H1 (cell line): ENCODE measurements at regions not wholly inside any gene's neighbourhood (a gene's known extent, or its start where the extent isn't known, plus 50 kb on each side); places are given as distances from the start of the nearest gene placed in this dataset.

Experiments used
- CTCF ChIA-PET: fragments of 300-600 bp; sonication (Branson Sonifier 250); formaldehyde crosslinking; loops from one replicate; lab custom pipeline; 2021; ENCODE audit not compliant: partially characterized antibody; lab: Charles Lee
- POLR2A ChIA-PET: fragments of 300-600 bp; sonication (Branson Sonifier 250); formaldehyde crosslinking; loops from one replicate; lab custom pipeline; 2021; ENCODE audit warnings: inconsistent platforms; ENCODE audit not compliant: partially characterized antibody; lab: Charles Lee
- DNase-seq, 2 experiments: peaks; one replicate each; pipeline versions ENCODE4 v3.0.0 to v3.0.0-alpha.2; 2010 to 2022; ENCODE audit warnings: low spot score in 2 of 2, low read depth in 1 of 2, mixed read lengths in 1 of 2
- FAIRE-seq: peaks from 2 replicates; lab custom pipeline; 2011; peaks lifted over from hg19 to GRCh38; lab: Jason Lieb, UNC
- H2AFZ ChIP-seq: 2 replicates; pipeline ENCODE4 v1.8.1; 2012; ENCODE audit warnings: low read length, inconsistent platforms
- H2AK5ac ChIP-seq: 2 replicates; pipeline ENCODE4 v1.6.1; 2013; ENCODE audit warnings: low read depth, low read length
- H2BK120ac ChIP-seq: replicated peaks from 2 replicates; pipeline ENCODE3; 2013; ENCODE audit warnings: low read depth, low read length, inconsistent platforms
- H2BK12ac ChIP-seq: 2 replicates; pipeline ENCODE4 v1.6.1; 2013; ENCODE audit warnings: low read depth, low read length
- H2BK15ac ChIP-seq: 2 replicates; pipeline ENCODE4 v1.6.1; 2013; ENCODE audit warnings: low read length
- H2BK20ac ChIP-seq: 2 replicates; pipeline ENCODE4 v1.6.1; 2013; ENCODE audit warnings: low read length
- H2BK5ac ChIP-seq: 2 replicates; pipeline ENCODE4 v1.6.1; 2013; ENCODE audit warnings: low read depth, low read length
- H3K14ac ChIP-seq: 2 replicates; pipeline ENCODE4 v1.6.1; 2013; ENCODE audit warnings: inconsistent platforms; ENCODE audit not compliant: insufficient read length
- H3K18ac ChIP-seq: 2 replicates; pipeline ENCODE4 v1.6.1; 2013; ENCODE audit warnings: low read length; ENCODE audit errors: extremely low read depth
- H3K23ac ChIP-seq: 2 replicates; pipeline ENCODE4 v1.6.1; 2013; ENCODE audit warnings: inconsistent platforms; ENCODE audit not compliant: insufficient read length
- H3K23me2 ChIP-seq: 2 replicates; pipeline ENCODE4 v1.6.1; 2013; ENCODE audit warnings: low read depth, low read length
- H3K27ac ChIP-seq: 2 replicates; pipeline ENCODE4 v1.6.1; 2011; ENCODE audit warnings: low read depth, low read length, inconsistent platforms
- H3K27me3 ChIP-seq, 4 experiments: replicated peaks in 1 of 4; 1 replicate in 1 of 4; 2 replicates in 3 of 4; pipeline versions ENCODE4 v1.6.1 to v1.8.1; 2011 to 2013; ENCODE audit warnings: low read length in 3 of 4, mild to moderate bottlenecking in 3 of 4, inconsistent platforms in 2 of 4, mixed read lengths in 2 of 4, moderate library complexity in 1 of 4; ENCODE audit not compliant: control insufficient read depth in 3 of 4, insufficient read depth in 3 of 4; ENCODE audit errors: extremely low read depth in 1 of 4
- H3K36me3 ChIP-seq, 4 experiments: 2 replicates each; pipeline versions ENCODE4 v1.6.1 to v1.8.1; 2011 to 2013; ENCODE audit warnings: mild to moderate bottlenecking in 4 of 4, low read length in 3 of 4, moderate library complexity in 2 of 4, control low read depth in 1 of 4, inconsistent platforms in 1 of 4; ENCODE audit not compliant: insufficient read depth in 4 of 4, control insufficient read depth in 2 of 4
- H3K4ac ChIP-seq: replicated peaks from 2 replicates; pipeline ENCODE3; 2013; ENCODE audit warnings: low read length, low read depth, mixed read lengths, inconsistent platforms; ENCODE audit not compliant: insufficient read length
- H3K4me1 ChIP-seq, 4 experiments: replicated peaks in 1 of 4; 1 replicate in 1 of 4; 2 replicates in 3 of 4; pipeline versions ENCODE4 v1.6.1 to v1.8.1; 2011 to 2013; ENCODE audit warnings: low read length in 3 of 4, inconsistent platforms in 2 of 4, mixed read lengths in 1 of 4; ENCODE audit not compliant: insufficient read depth in 4 of 4, control insufficient read depth in 3 of 4
- H3K4me2 ChIP-seq, 2 experiments: 2 replicates each; pipeline versions ENCODE4 v1.6.1 to v1.8.1; 2011 to 2013; ENCODE audit warnings: low read depth in 2 of 2, low read length in 2 of 2, control low read depth in 1 of 2, inconsistent platforms in 1 of 2, mild to moderate bottlenecking in 1 of 2; ENCODE audit not compliant: insufficient read depth in 1 of 2
- H3K4me3 ChIP-seq, 4 experiments: fragments of 200-600, 300-600 bp in 1 of 4; sonication (generic), shearing (Covaris generic), sonication (Bioruptor Twin) in 1 of 4; 2 replicates each; pipeline versions ENCODE4 v1.5.1 to v1.8.1; 2011 to 2016; ENCODE audit warnings: low read length in 4 of 4, low read depth in 3 of 4, control low read depth in 2 of 4, inconsistent platforms in 2 of 4, mild to moderate bottlenecking in 2 of 4, mixed read lengths in 1 of 4, moderate library complexity in 1 of 4; ENCODE audit not compliant: insufficient read depth in 2 of 4; ENCODE audit errors: extremely low read depth in 1 of 4
- H3K56ac ChIP-seq: replicated peaks from 2 replicates; pipeline ENCODE3; 2013; ENCODE audit warnings: low read depth, mild to moderate bottlenecking, mixed read lengths, low read length, inconsistent platforms; ENCODE audit not compliant: insufficient read length
- H3K79me1 ChIP-seq: 2 replicates; pipeline ENCODE4 v1.6.1; 2013; ENCODE audit warnings: low read depth, low read length, control low read depth
- H3K79me2 ChIP-seq, 2 experiments: 2 replicates each; pipeline versions ENCODE4 v1.6.1 to v1.8.1; 2012 to 2013; ENCODE audit warnings: low read length in 2 of 2, mild to moderate bottlenecking in 2 of 2, inconsistent platforms in 1 of 2; ENCODE audit not compliant: insufficient read depth in 2 of 2, control insufficient read depth in 1 of 2
- H3K9ac ChIP-seq, 4 experiments: replicated peaks in 1 of 4; 1 replicate in 1 of 4; 2 replicates in 3 of 4; pipeline versions ENCODE4 v1.6.1 to v1.8.1; 2011 to 2013; ENCODE audit warnings: low read depth in 3 of 4, low read length in 3 of 4, control low read depth in 2 of 4, mild to moderate bottlenecking in 2 of 4, moderate library complexity in 2 of 4, inconsistent platforms in 1 of 4; ENCODE audit errors: extremely low read depth in 1 of 4
- H3K9me3 ChIP-seq, 2 experiments: 2 replicates each; pipeline versions ENCODE4 v1.6.1 to v1.8.1; 2012 to 2013; ENCODE audit warnings: mild to moderate bottlenecking in 2 of 2, moderate library complexity in 2 of 2, control low read depth in 1 of 2, inconsistent platforms in 1 of 2, low read depth in 1 of 2, low read length in 1 of 2, mixed read lengths in 1 of 2; ENCODE audit not compliant: insufficient read depth in 2 of 2
- H4K20me1 ChIP-seq, 2 experiments: replicated peaks in 1 of 2; 2 replicates each; pipeline versions ENCODE3 to v1.8.1; 2011 to 2013; ENCODE audit warnings: inconsistent platforms in 2 of 2, low read length in 2 of 2, mild to moderate bottlenecking in 1 of 2; ENCODE audit not compliant: insufficient read depth in 2 of 2, control insufficient read depth in 1 of 2
- H4K5ac ChIP-seq: 2 replicates; pipeline ENCODE4 v1.6.1; 2013; ENCODE audit warnings: low read length, low read depth, mixed read lengths, inconsistent platforms; ENCODE audit not compliant: insufficient read length
- H4K8ac ChIP-seq: 2 replicates; pipeline ENCODE4 v1.8.0; 2013; ENCODE audit warnings: mild to moderate bottlenecking, moderate library complexity, low read length, inconsistent platforms; ENCODE audit not compliant: insufficient read depth; ENCODE audit errors: extremely low read depth
- H4K91ac ChIP-seq: replicated peaks from 2 replicates; pipeline ENCODE3; 2013; ENCODE audit warnings: low read length, mixed read lengths, inconsistent platforms; ENCODE audit not compliant: insufficient read length
- BACH1 ChIP-seq: IDR thresholded peaks from 2 replicates; pipeline ENCODE4 v1.6.1; 2012; ENCODE audit warnings: low read length, improper control_type of control experiment
- CEBPB ChIP-seq: IDR thresholded peaks from 2 replicates; pipeline ENCODE4 v1.6.1; 2012; ENCODE audit warnings: low read depth, low read length
- HDAC2 ChIP-seq, 2 experiments: fragments of 300-600 bp in 1 of 2; sonication (generic) in 1 of 2; IDR thresholded peaks; 2 replicates each; pipeline ENCODE4 v1.6.1; 2011 to 2012; ENCODE audit warnings: low read depth in 2 of 2, low read length in 2 of 2, mild to moderate bottlenecking in 2 of 2, moderate library complexity in 2 of 2, borderline replicate concordance in 1 of 2, inconsistent platforms in 1 of 2
- POLR2AphosphoS5 ChIP-seq: IDR thresholded peaks from 2 replicates; pipeline ENCODE4 v1.6.1; 2011; ENCODE audit warnings: low read depth, low read length
- RBBP5 ChIP-seq: IDR thresholded peaks from 2 replicates; pipeline ENCODE4 v1.7.1; 2012; ENCODE audit warnings: low read depth, mild to moderate bottlenecking, inconsistent platforms, low read length, moderate library complexity, borderline replicate concordance
- RXRA ChIP-seq: IDR thresholded peaks from 2 replicates; pipeline ENCODE4 v1.6.1; 2011; ENCODE audit warnings: low read depth, mild to moderate bottlenecking, low read length, moderate library complexity; ENCODE audit not compliant: insufficient read depth
- SP2 ChIP-seq: IDR thresholded peaks from 2 replicates; pipeline ENCODE4 v1.6.1; 2012; ENCODE audit warnings: mild to moderate bottlenecking, low read length, inconsistent platforms
- WGBS, 2 experiments: shearing (Covaris generic) in 1 of 2; methylation state at CpG; one replicate each; pipeline versions ENCODE4 v1.1.6 to v1.1.7; 2013 to 2015; ENCODE audit warnings: low lambda C conversion rate in 2 of 2, mixed read lengths in 2 of 2, inconsistent platforms in 1 of 2, low coverage in 1 of 2, missing lambda C conversion rate in 1 of 2; ENCODE audit not compliant: insufficient replicate concordance in 2 of 2, insufficient coverage in 1 of 2, insufficient read length in 1 of 2; ENCODE audit errors: extremely low coverage in 1 of 2, missing lambda C conversion rate in 1 of 2; 5-methylcytosine and 5-hydroxymethylcytosine counted together
- TF ChIP-seq, protein P1 (sequence below): IDR thresholded peaks from 2 replicates; pipeline ENCODE4 v1.6.1; 2012; ENCODE audit warnings: low read length, inconsistent platforms
- TF ChIP-seq, protein P2 (sequence below), 3 experiments: IDR thresholded peaks; 1 replicate in 2 of 3; 2 replicates in 1 of 3; pipeline versions ENCODE4 v1.5.1 to v1.6.1; 2011; ENCODE audit warnings: low read length in 3 of 3, mild to moderate bottlenecking in 3 of 3, inconsistent platforms in 2 of 3, low read depth in 1 of 3, moderate library complexity in 1 of 3; ENCODE audit not compliant: insufficient read depth in 1 of 3; ENCODE audit errors: control extremely low read depth in 1 of 3
- TF ChIP-seq, protein P3 (sequence below): IDR thresholded peaks from 2 replicates; pipeline ENCODE4 v1.6.1; 2012; ENCODE audit warnings: inconsistent platforms

DNA sequence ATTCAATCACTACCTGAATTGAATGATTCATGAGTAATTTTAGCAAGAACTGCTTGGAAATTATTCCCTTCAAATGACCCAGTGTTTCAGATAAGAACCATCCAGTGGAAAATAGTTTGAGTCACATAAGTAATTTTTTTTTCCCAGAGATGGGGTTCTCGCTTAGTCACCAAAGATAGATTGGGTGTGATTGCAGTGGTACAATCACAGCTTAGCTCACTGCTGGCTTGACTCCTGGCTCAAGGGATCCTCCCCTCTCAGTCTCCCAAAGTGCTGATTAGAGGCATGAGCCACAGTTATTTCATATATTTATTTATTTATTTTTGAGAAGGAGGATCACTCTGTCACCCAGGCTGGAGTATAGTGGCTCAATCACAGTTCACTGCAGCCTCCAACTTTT, 574.5 kb upstream of the ARRDC3 start:
- Histone ChIP-seq H2BK20ac (no peak overlapping the region), H2BK120ac (no peak overlapping the region), H3K18ac (no peak overlapping the region), H3K27ac (no peak overlapping the region), H4K8ac (no peak overlapping the region), H4K20me1 (no peaks in the 10 kb centered on the region), H3K23ac (no peak overlapping the region), H3K4me3 (no peak overlapping the region), H2AFZ (no peak overlapping the region), H4K91ac (no peak overlapping the region), H4K5ac (no peak overlapping the region), H2BK5ac (no peak overlapping the region), H3K14ac (no peak overlapping the region), H3K56ac (no peak overlapping the region), H2BK15ac (no peak overlapping the region), H3K9ac (no peak overlapping the region), H3K23me2 (no peaks in the 10 kb centered on the region; the same call in 1 of the 2 replicates), H3K4me2 (no peak overlapping the region), H3K4ac (no peak overlapping the region), H3K79me1 (no peaks in the 10 kb centered on the region), H3K4me1 (no peaks in the 10 kb centered on the region), H2BK12ac (no peak overlapping the region), H2AK5ac (no peak overlapping the region), H3K36me3 (no peaks in the 10 kb centered on the region), H3K79me2 (no peaks in the 10 kb centered on the region), H3K9me3 (no peaks in the 10 kb centered on the region), H3K27me3 (no peaks in the 10 kb centered on the region)
- WGBS, 2 experiments, result 86% methylated on average over 1 of the region's 1 CpG; no CpG with 5 or more reads in 1 of the 2 experiments
- ChIA-PET CTCF (interaction anchor here (0.6 to 1.2 kb wide), 2 partner anchors 22 to 315 kb away, joined by 4 read pairs; no protein-coding TSS in a partner anchor), POLR2A (no interaction called here)
- no peak for DNase-seq
- FAIRE-seq, result no peak
- TF ChIP-seq RBBP5 (no peak), CEBPB (no peak), POLR2AphosphoS5 (no peak), HDAC2 (IDR thresholded peaks at IDR 0.05; ENCODE audit: borderline replicate concordance in 1 of 2, low read depth in 2 of 2, low read length in 2 of 2) (no peak), BACH1 (no peak), SP2 (no peak), RXRA (no peak)
- TF ChIP-seq, protein P1, sequence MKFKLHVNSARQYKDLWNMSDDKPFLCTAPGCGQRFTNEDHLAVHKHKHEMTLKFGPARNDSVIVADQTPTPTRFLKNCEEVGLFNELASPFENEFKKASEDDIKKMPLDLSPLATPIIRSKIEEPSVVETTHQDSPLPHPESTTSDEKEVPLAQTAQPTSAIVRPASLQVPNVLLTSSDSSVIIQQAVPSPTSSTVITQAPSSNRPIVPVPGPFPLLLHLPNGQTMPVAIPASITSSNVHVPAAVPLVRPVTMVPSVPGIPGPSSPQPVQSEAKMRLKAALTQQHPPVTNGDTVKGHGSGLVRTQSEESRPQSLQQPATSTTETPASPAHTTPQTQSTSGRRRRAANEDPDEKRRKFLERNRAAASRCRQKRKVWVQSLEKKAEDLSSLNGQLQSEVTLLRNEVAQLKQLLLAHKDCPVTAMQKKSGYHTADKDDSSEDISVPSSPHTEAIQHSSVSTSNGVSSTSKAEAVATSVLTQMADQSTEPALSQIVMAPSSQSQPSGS, result no peak
- TF ChIP-seq, protein P2, sequence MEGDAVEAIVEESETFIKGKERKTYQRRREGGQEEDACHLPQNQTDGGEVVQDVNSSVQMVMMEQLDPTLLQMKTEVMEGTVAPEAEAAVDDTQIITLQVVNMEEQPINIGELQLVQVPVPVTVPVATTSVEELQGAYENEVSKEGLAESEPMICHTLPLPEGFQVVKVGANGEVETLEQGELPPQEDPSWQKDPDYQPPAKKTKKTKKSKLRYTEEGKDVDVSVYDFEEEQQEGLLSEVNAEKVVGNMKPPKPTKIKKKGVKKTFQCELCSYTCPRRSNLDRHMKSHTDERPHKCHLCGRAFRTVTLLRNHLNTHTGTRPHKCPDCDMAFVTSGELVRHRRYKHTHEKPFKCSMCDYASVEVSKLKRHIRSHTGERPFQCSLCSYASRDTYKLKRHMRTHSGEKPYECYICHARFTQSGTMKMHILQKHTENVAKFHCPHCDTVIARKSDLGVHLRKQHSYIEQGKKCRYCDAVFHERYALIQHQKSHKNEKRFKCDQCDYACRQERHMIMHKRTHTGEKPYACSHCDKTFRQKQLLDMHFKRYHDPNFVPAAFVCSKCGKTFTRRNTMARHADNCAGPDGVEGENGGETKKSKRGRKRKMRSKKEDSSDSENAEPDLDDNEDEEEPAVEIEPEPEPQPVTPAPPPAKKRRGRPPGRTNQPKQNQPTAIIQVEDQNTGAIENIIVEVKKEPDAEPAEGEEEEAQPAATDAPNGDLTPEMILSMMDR (IDR thresholded peaks at IDR 0.05; ENCODE audit: control extremely low read depth in 1 of 3, insufficient read depth in 1 of 3, low read depth in 1 of 3, low read length in 3 of 3), result no peak
- TF ChIP-seq, protein P3, sequence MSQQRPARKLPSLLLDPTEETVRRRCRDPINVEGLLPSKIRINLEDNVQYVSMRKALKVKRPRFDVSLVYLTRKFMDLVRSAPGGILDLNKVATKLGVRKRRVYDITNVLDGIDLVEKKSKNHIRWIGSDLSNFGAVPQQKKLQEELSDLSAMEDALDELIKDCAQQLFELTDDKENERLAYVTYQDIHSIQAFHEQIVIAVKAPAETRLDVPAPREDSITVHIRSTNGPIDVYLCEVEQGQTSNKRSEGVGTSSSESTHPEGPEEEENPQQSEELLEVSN, result no peak
